ENCODE measurements at regions not wholly inside any gene's neighbourhood (a gene's known extent, or its start where the extent isn't known, plus 50 kb on each side); places are given as distances from the start of the nearest gene placed in this dataset.

DNA sequence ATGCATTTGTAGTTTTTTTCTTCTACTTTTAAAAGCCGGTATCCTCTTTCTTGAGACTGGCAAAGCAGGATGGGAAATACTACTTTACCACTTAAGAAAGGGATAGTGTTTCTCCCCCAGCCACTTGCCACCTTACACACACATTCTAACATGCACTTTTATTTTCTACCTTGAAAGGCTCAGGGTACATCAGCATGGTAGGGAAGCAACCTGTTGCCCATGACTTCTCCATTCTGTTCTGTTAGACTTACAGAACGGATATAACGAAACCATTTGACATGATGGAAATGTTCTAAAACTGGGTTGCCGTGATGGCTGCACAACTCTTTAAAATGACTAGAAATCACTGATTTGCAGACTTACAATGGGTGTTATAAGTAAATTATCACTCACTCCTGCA lies 405.5 kb downstream of the SHQ1 start:
- TF ChIP-seq, protein P1, sequence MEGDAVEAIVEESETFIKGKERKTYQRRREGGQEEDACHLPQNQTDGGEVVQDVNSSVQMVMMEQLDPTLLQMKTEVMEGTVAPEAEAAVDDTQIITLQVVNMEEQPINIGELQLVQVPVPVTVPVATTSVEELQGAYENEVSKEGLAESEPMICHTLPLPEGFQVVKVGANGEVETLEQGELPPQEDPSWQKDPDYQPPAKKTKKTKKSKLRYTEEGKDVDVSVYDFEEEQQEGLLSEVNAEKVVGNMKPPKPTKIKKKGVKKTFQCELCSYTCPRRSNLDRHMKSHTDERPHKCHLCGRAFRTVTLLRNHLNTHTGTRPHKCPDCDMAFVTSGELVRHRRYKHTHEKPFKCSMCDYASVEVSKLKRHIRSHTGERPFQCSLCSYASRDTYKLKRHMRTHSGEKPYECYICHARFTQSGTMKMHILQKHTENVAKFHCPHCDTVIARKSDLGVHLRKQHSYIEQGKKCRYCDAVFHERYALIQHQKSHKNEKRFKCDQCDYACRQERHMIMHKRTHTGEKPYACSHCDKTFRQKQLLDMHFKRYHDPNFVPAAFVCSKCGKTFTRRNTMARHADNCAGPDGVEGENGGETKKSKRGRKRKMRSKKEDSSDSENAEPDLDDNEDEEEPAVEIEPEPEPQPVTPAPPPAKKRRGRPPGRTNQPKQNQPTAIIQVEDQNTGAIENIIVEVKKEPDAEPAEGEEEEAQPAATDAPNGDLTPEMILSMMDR (conservative IDR thresholded peaks at IDR 0.05) = no peak
- no peak for TF ChIP-seq EZH2 (IDR thresholded peaks at IDR 0.05; ENCODE audit: low read depth)
